ENCODE measurements at regions not wholly inside any gene's neighbourhood (a gene's known extent, or its start where the extent isn't known, plus 50 kb on each side); places are given as distances from the start of the nearest gene placed in this dataset.

DNA sequence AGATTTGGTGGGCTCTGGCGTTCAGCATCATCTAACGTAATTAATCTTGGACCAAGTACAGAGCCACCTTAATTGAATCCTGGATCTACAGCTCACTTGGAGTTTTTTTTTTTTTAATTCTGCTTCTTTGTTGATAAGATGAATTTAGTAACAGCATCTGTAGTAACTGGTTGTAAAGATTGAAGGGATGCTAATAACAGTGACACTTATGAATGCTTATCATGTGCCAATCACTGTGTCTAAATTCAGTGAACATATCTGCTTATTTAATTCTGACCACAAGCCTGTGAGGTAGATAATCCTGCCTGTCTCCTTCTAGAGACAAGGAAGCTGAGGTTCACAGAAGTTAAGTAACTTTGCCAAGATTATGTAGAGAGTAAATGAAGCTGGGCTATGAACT, 408.0 kb downstream of the RWDD3 start:
- in situ Hi-C loops (cut with HindIII; ENCODE audit: extremely low pct_ligation_motif_present, low pct_unique_long_range_greater_than_20kb) (no loop called here), intact Hi-C loops (cut with micrococcal nuclease; ENCODE audit: unreplicated experiment) (no loop called here)
- Histone ChIP-seq H2AFZ (ENCODE audit: low read length) (no peak overlapping the region), H3K36me3 (replicated peaks in 1 of 2; ENCODE audit: control insufficient read depth in 1 of 2, insufficient read depth in 2 of 2, low read length in 2 of 2) (no peaks in the 10 kb centered on the region), H3K79me2 (ENCODE audit: insufficient read depth, low read length) (no peaks in the 10 kb centered on the region), H3K4me1 (ENCODE audit: insufficient read depth, low read length) (peaks cover 15% of the 10 kb centered on the region), H4K20me1 (ENCODE audit: insufficient read depth, low read length) (no peaks in the 10 kb centered on the region), H3K9ac (ENCODE audit: insufficient read depth, low read depth, low read length) (no peak overlapping the region), H3K27ac (ENCODE audit: extremely low read length, insufficient read depth, low read length) (no peak overlapping the region), H3K4me2 (ENCODE audit: low read depth, low read length) (no peak overlapping the region), H3K4me3 (replicated peaks in 1 of 3; ENCODE audit: insufficient read depth in 1 of 3, low read depth in 2 of 3, low read length in 3 of 3) (no peak overlapping the region), H3K9me3 (ENCODE audit: low read length) (no peaks in the 10 kb centered on the region), H3K27me3 (ENCODE audit: control insufficient read depth in 1 of 2, insufficient read depth in 2 of 2, low read length in 2 of 2) (no peaks in the 10 kb centered on the region)
- FAIRE-seq: no peak
- 62% methylated on average over 2 of the region's 2 CpGs for WGBS (ENCODE audit: low lambda C conversion rate)
- BruUV-seq (replicated peaks): no TSS peak
- ChIA-PET CTCF (ENCODE audit: low intra/inter-chr PET ratio, low total read pairs) (no interaction called here), POLR2A (no interaction called here)
- no peak for ATAC-seq
- DNase-seq (ENCODE audit: low spot score): no peak
- TF ChIP-seq ZNF34 (CRISPR knock-in tag; IDR thresholded peaks at IDR 0.05; ENCODE audit: borderline replicate concordance) (no peak), MNT (IDR thresholded peaks at IDR 0.05) (no peak), PRPF4 (IDR thresholded peaks at IDR 0.05; ENCODE audit: low read depth, low read length, poor library complexity, severe bottlenecking) (no peak), HHEX (CRISPR knock-in tag; IDR thresholded peaks at IDR 0.05) (no peak), FIP1L1 (IDR thresholded peaks at IDR 0.05; ENCODE audit: borderline replicate concordance, insufficient read depth, low read depth, low read length) (no peak), ZNF83 (CRISPR knock-in tag; IDR thresholded peaks at IDR 0.05; ENCODE audit: borderline replicate concordance) (no peak), MXD3 (CRISPR knock-in tag; IDR thresholded peaks at IDR 0.05) (no peak), HMGA1 (CRISPR knock-in tag; conservative IDR thresholded peaks at IDR 0.05) (no peak), ZNF136 (CRISPR knock-in tag; IDR thresholded peaks at IDR 0.05; ENCODE audit: low read depth) (no peak), KIAA2018 (CRISPR knock-in tag; IDR thresholded peaks at IDR 0.05; ENCODE audit: borderline replicate concordance) (no peak), ZNF17 (CRISPR knock-in tag; IDR thresholded peaks at IDR 0.05) (no peak), E2F2 (CRISPR knock-in tag; IDR thresholded peaks at IDR 0.05; ENCODE audit: borderline replicate concordance) (no peak), ZBTB1 (CRISPR knock-in tag; IDR thresholded peaks at IDR 0.05; ENCODE audit: borderline replicate concordance) (no peak)
